Right lobe of liver (tissue), 6 donors: ENCODE measurements at regions not wholly inside any gene's neighbourhood (a gene's known extent, or its start where the extent isn't known, plus 50 kb on each side); places are given as distances from the start of the nearest gene placed in this dataset.

ENCODE experiments used
- ATAC-seq, 4 donors: fragments of 200-7000 bp; cut with Tn5 transposase; one replicate each; pipeline ENCODE4 v1.9.1; 2020; ENCODE audit warnings: mild to moderate bottlenecking in 4 of 4, moderate library complexity in 4 of 4
- DNase-seq, 3 donors: peaks; one replicate each; pipeline ENCODE4 v3.0.0-alpha.2; 2020
- H3K27ac ChIP-seq, 3 donors: fragments of 200-600 bp; one replicate each; pipeline ENCODE4 v1.8.0; 2022
- H3K27me3 ChIP-seq, 2 donors: fragments of 200-600 bp; one replicate each; pipeline ENCODE4 v1.8.0; 2022
- H3K36me3 ChIP-seq, 4 donors: fragments of 200-600 bp; sonication (generic) in 1 of 4; one replicate each; pipeline versions ENCODE4 v1.5.1 to v1.8.0; 2017 to 2022; ENCODE audit warnings: control low read depth in 1 of 4
- H3K4me1 ChIP-seq, 4 donors: fragments of 200-600 bp; sonication (generic) in 1 of 4; one replicate each; pipeline versions ENCODE4 v1.5.1 to v1.8.0; 2017 to 2022; ENCODE audit warnings: control low read depth in 1 of 4
- H3K4me3 ChIP-seq, 3 donors: fragments of 200-600 bp; one replicate each; pipeline ENCODE4 v1.8.0; 2022
- H3K9me3 ChIP-seq, 4 donors: fragments of 200-600 bp; sonication (generic) in 1 of 4; one replicate each; pipeline versions ENCODE4 v1.5.1 to v1.8.0; 2017 to 2022; ENCODE audit warnings: control low read depth in 1 of 4
- CTCF ChIP-seq, 4 donors: fragments of 200-600 bp in 3 of 4; fragments of 450-650 bp in 1 of 4; IDR thresholded peaks; one replicate each; pipeline versions ENCODE4 v1.5.1 to v1.8.0; 2016 to 2022; ENCODE audit warnings: antibody characterized with exemption in 4 of 4, mild to moderate bottlenecking in 2 of 4
- POLR2A ChIP-seq: fragments of 450-650 bp; IDR thresholded peaks from one replicate; pipeline ENCODE4 v1.6.1; 2017; ENCODE audit warnings: antibody characterized with exemption, mild to moderate bottlenecking
- WGBS: methylation state at CpG from one replicate; pipeline ENCODE4 v1.1.6; 2018; ENCODE audit warnings: low coverage, low lambda C conversion rate; ENCODE audit not compliant: insufficient coverage; ENCODE audit errors: missing lambda C conversion rate; 5-methylcytosine and 5-hydroxymethylcytosine counted together
- intact Hi-C, 2 donors: fragments of 100-400 bp; cut with DNase I; formaldehyde crosslinking; loops; one replicate each; pipeline versions ENCODE4 v1.11.2 to v1.14.1; 2022
- donor health status: DM: no; HTN: yes; CAD: no.
- donor health status: DM: no; HTN: no; CAD: no.
- donor health status: DM: no; HTN: no; CAD: no.
- donor health status: DM: no; HTN: yes; CAD: no.
- donor health status: DM: no; HTN: yes; CAD: no.

GRCh38 chr6:118761645-118762044, 110.3 kb upstream of the CEP85L start:
- H3K27ac ChIP-seq: no peak overlapping the region

GRCh38 chr6:118758946-118759345, 107.6 kb upstream of the CEP85L start:
- no peak for DNase-seq
- H3K36me3 ChIP-seq: no peaks in the 10 kb centered on the region
- H3K4me1 ChIP-seq: no peaks in the 10 kb centered on the region
- no peaks in the 10 kb centered on the region for H3K27me3 ChIP-seq
- ATAC-seq: peak in 2 of 4 donors; percentile 29 to 56
- H3K27ac ChIP-seq: no peak overlapping the region
- intact Hi-C loops: no loop called here
- H3K4me3 ChIP-seq: no peak overlapping the region
- TF ChIP-seq CTCF (IDR thresholded peaks at IDR 0.05): no peak
- TF ChIP-seq POLR2A: no peak
- H3K9me3 ChIP-seq: no peaks in the 10 kb centered on the region

More at GRCh38 chr6:118761645-118762044, 110.3 kb upstream of the CEP85L start:
- no peaks in the 10 kb centered on the region for H3K36me3 ChIP-seq
- intact Hi-C loops: no loop called here
- ATAC-seq: no peak
- no peaks in the 10 kb centered on the region for H3K4me1 ChIP-seq
- H3K9me3 ChIP-seq: no peaks in the 10 kb centered on the region
- no peak overlapping the region for H3K4me3 ChIP-seq
- H3K27me3 ChIP-seq: no peaks in the 10 kb centered on the region
- 50% methylated on average over 1 of the region's 1 CpG for WGBS
- DNase-seq: no peak
- TF ChIP-seq CTCF (IDR thresholded peaks at IDR 0.05): no peak
- no peak for TF ChIP-seq POLR2A

GRCh38 chr6:118755941-118756646, 104.7 kb upstream of the CEP85L start:
- H3K27me3 ChIP-seq: no peaks in the 10 kb centered on the region
- DNase-seq (no peak), ATAC-seq (no peak)
- WGBS: 83% methylated on average over 6 of the region's 6 CpGs
- H3K4me1 ChIP-seq: no peaks in the 10 kb centered on the region
- H3K27ac ChIP-seq: no peak overlapping the region
- intact Hi-C loops: no loop called here
- H3K9me3 ChIP-seq: no peaks in the 10 kb centered on the region
- TF ChIP-seq CTCF (IDR thresholded peaks at IDR 0.05) (no peak), POLR2A (no peak)
- no peaks in the 10 kb centered on the region for H3K36me3 ChIP-seq
- no peak overlapping the region for H3K4me3 ChIP-seq

GRCh38 chr6:118752803-118753202, 101.4 kb upstream of the CEP85L start:
- H3K27ac ChIP-seq: no peak overlapping the region
- DNase-seq: no peak

More at GRCh38 chr6:118752803-118753202, 101.4 kb upstream of the CEP85L start:
- Histone ChIP-seq H3K4me1 (no peaks in the 10 kb centered on the region), H3K4me3 (no peak overlapping the region), H3K36me3 (no peaks in the 10 kb centered on the region), H3K9me3 (no peaks in the 10 kb centered on the region), H3K27me3 (no peaks in the 10 kb centered on the region)
- ATAC-seq: no peak
- TF ChIP-seq CTCF (IDR thresholded peaks at IDR 0.05): no peak
- no peak for TF ChIP-seq POLR2A
- 85% methylated on average over 3 of the region's 3 CpGs for WGBS
- intact Hi-C loops: no loop called here
